ENCODE measurements at regions not wholly inside any gene's neighbourhood (a gene's known extent, or its start where the extent isn't known, plus 50 kb on each side); places are given as distances from the start of the nearest gene placed in this dataset.

DNA sequence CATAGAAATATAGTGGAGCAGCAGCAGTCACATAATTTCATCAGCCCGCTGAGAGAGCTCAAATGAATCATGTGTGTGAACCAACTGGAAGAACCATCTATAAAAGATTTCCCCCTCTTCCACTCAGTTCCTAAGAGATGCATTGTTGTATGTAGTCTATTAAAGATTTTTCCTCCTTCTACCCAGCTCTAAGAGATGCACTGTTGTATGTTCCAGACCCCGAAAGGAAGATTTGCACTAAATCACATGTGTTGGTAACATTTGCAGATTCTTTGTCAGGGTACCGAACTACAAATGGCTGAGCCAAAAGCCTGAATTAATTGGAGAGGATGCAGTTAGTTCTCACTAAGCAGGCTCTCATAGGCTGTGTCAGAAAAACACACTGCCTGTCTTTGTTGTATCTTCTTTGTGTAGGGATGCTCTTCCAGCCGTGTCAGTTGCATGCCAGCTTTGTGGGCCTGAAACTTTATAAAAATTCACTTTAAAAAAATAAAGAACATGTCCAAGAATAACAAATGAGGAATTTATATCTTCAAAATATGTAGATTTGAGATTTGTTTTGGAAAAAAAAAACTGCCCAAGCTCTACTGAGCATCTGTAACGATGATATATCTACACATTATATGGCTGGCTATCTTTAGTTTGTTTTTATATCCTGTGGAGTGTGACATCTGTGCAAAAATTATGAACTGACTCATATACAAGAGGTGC, 223.1 kb downstream of the MZT1 start:
- Histone ChIP-seq H3K27me3 (ENCODE audit: control insufficient read depth, insufficient read depth, low read length) (no peaks in the 10 kb centered on the region), H3K9ac (no peak overlapping the region), H3K4me2 (ENCODE audit: low read length) (no peak overlapping the region), H3K27ac (no peak overlapping the region), H3K4me3 (ENCODE audit: low read depth, low read length) (no peak overlapping the region), H3K36me3 (ENCODE audit: control insufficient read depth, insufficient read depth, low read length) (no peaks in the 10 kb centered on the region), H2AFZ (no peak overlapping the region), H3K4me1 (no peaks in the 10 kb centered on the region), H3K9me3 (ENCODE audit: control insufficient read depth, low read length) (no peaks in the 10 kb centered on the region), H3K79me2 (no peaks in the 10 kb centered on the region)
- TF ChIP-seq, protein P1, sequence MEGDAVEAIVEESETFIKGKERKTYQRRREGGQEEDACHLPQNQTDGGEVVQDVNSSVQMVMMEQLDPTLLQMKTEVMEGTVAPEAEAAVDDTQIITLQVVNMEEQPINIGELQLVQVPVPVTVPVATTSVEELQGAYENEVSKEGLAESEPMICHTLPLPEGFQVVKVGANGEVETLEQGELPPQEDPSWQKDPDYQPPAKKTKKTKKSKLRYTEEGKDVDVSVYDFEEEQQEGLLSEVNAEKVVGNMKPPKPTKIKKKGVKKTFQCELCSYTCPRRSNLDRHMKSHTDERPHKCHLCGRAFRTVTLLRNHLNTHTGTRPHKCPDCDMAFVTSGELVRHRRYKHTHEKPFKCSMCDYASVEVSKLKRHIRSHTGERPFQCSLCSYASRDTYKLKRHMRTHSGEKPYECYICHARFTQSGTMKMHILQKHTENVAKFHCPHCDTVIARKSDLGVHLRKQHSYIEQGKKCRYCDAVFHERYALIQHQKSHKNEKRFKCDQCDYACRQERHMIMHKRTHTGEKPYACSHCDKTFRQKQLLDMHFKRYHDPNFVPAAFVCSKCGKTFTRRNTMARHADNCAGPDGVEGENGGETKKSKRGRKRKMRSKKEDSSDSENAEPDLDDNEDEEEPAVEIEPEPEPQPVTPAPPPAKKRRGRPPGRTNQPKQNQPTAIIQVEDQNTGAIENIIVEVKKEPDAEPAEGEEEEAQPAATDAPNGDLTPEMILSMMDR (IDR thresholded peaks at IDR 0.05): no peak

DNA sequence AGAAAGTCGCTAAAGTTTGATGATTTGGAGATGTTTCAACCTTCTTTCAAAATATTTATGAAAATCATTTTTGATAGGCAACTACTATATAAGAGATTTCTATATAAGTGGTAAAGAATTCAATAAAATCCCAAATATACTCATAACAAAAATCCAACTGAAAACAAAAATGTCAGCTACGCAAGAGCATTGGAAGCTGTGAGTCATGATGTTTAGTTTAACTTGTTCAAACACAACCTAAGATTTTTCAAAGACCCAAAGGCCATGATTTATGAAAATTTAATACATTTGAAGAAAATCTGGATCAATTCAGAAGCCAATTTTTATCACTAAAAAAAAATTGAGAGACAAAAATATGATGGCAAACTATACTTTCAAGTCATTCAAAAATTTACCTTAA, 226.6 kb downstream of the MZT1 start:
- no peak overlapping the region for H2AFZ ChIP-seq
- no peaks in the 10 kb centered on the region for H3K27me3 ChIP-seq (ENCODE audit: control insufficient read depth, insufficient read depth, low read length)
- TF ChIP-seq, protein P1 (IDR thresholded peaks at IDR 0.05): no peak
- H3K4me3 ChIP-seq (ENCODE audit: low read depth, low read length): no peak overlapping the region
- no peaks in the 10 kb centered on the region for H3K4me1 ChIP-seq
- no peaks in the 10 kb centered on the region for H3K79me2 ChIP-seq
- H3K9ac ChIP-seq: no peak overlapping the region
- no peak overlapping the region for H3K27ac ChIP-seq
- no peak overlapping the region for H3K4me2 ChIP-seq (ENCODE audit: low read length)
- no peaks in the 10 kb centered on the region for H3K9me3 ChIP-seq (ENCODE audit: control insufficient read depth, low read length)
- H3K36me3 ChIP-seq (ENCODE audit: control insufficient read depth, insufficient read depth, low read length): no peaks in the 10 kb centered on the region

DNA sequence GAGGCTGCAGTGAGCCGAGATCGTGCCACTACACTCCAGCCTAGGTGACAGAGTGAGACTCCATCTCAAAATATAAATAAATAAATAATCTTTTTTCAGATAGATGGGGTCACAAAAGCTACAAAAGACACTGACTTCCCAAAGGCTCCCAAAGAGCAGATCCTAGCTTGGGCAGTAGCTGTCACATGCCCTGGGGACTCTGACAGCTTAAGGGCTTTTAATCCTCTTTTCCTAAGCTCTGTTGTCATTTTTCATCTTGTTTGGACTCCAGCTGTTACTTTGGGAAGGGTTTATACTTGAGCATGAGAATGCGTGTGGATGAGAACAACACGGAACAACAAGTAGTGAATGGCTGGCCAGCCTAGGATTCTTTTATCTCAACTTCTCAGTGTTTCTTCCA, 231.7 kb downstream of the MZT1 start:
- no peak overlapping the region for H3K27ac ChIP-seq
- no peaks in the 10 kb centered on the region for H3K27me3 ChIP-seq (ENCODE audit: control insufficient read depth, insufficient read depth, low read length)
- no peak overlapping the region for H3K4me2 ChIP-seq (ENCODE audit: low read length)
- H3K4me3 ChIP-seq (ENCODE audit: low read depth, low read length): no peak overlapping the region
- H3K79me2 ChIP-seq: no peaks in the 10 kb centered on the region
- H3K36me3 ChIP-seq (ENCODE audit: control insufficient read depth, insufficient read depth, low read length): no peaks in the 10 kb centered on the region
- TF ChIP-seq, protein P1 (IDR thresholded peaks at IDR 0.05): no peak
- no peak overlapping the region for H2AFZ ChIP-seq
- no peaks in the 10 kb centered on the region for H3K9me3 ChIP-seq (ENCODE audit: control insufficient read depth, low read length)
- H3K4me1 ChIP-seq: no peaks in the 10 kb centered on the region
- H3K9ac ChIP-seq: no peak overlapping the region

DNA sequence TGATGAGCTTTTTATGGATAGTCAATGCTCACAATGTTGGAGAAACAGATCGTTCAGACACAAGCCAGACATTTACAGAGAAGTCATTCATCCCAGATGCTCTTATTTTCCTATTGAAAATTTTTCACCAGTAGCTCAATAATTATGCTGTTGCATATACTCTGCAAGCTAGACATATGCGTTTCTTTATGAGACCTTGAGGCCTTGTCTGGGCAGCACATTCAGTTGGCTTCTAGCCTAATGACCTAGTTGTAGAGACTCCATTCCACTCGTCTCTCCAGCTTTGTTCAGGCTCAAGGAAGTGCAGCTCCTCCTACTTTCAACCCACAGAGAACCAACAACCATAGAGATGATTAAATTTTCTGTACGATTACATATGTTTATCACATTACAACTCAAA, 237.7 kb downstream of the MZT1 start:
- H3K4me1 ChIP-seq: no peaks in the 10 kb centered on the region
- no peaks in the 10 kb centered on the region for H3K79me2 ChIP-seq
- no peak overlapping the region for H3K27ac ChIP-seq
- no peak overlapping the region for H3K4me2 ChIP-seq (ENCODE audit: low read length)
- no peak overlapping the region for H3K4me3 ChIP-seq (ENCODE audit: low read depth, low read length)
- H3K9ac ChIP-seq: no peak overlapping the region
- H2AFZ ChIP-seq: no peak overlapping the region
- TF ChIP-seq, protein P1 (IDR thresholded peaks at IDR 0.05): no peak
- H3K9me3 ChIP-seq (ENCODE audit: control insufficient read depth, low read length): no peaks in the 10 kb centered on the region
- no peaks in the 10 kb centered on the region for H3K27me3 ChIP-seq (ENCODE audit: control insufficient read depth, insufficient read depth, low read length)
- H3K36me3 ChIP-seq (ENCODE audit: control insufficient read depth, insufficient read depth, low read length): no peaks in the 10 kb centered on the region

DNA sequence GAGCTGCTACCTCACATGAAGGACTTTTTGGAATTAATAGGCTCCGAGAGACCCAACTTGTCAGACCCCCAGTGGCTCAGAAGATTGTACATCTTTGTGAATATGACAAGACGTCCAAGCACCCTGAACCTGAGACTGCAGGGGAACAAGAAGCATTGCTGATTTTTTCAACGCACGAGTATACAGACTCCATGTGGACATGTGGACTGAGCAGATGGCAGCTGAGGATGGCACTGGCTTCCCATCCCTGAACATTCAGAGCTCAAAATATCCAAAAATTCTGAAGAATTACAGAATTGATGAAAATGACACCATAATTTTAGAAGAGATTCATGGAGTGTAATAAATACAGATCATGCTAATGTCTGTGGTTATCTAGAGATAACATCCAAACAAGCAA, 254.1 kb downstream of the MZT1 start:
- Histone ChIP-seq H3K27me3 (ENCODE audit: control insufficient read depth, insufficient read depth, low read length) (no peaks in the 10 kb centered on the region), H3K9ac (no peak overlapping the region), H3K27ac (no peak overlapping the region), H3K9me3 (ENCODE audit: control insufficient read depth, low read length) (no peaks in the 10 kb centered on the region), H3K36me3 (ENCODE audit: control insufficient read depth, insufficient read depth, low read length) (no peaks in the 10 kb centered on the region), H3K4me2 (ENCODE audit: low read length) (no peak overlapping the region), H3K4me1 (no peaks in the 10 kb centered on the region), H3K4me3 (ENCODE audit: low read depth, low read length) (no peak overlapping the region), H2AFZ (no peak overlapping the region), H3K79me2 (no peaks in the 10 kb centered on the region)
- TF ChIP-seq, protein P1 (IDR thresholded peaks at IDR 0.05): no peak

All from parathyroid adenoma (tissue), 2 donors.